IPS DF 6.9 (cell line): ENCODE measurements at regions not wholly inside any gene's neighbourhood (a gene's known extent, or its start where the extent isn't known, plus 50 kb on each side); places are given as distances from the start of the nearest gene placed in this dataset.

Experiments
- DNase-seq: peaks from one replicate; pipeline ENCODE4 v3.0.0-alpha.2; 2013; ENCODE audit warnings: low read depth, low spot score
- H3K27ac ChIP-seq: one replicate; pipeline ENCODE4 v1.5.1; 2013; ENCODE audit warnings: low read length, control low read depth
- H3K27me3 ChIP-seq: 2 replicates; pipeline ENCODE4 v1.6.1; 2013; ENCODE audit warnings: mild to moderate bottlenecking, low read length; ENCODE audit not compliant: control insufficient read depth, insufficient read depth
- H3K36me3 ChIP-seq: 2 replicates; pipeline ENCODE4 v1.6.1; 2013; ENCODE audit warnings: low read length; ENCODE audit not compliant: control insufficient read depth, insufficient read depth
- H3K4me1 ChIP-seq: 2 replicates; pipeline ENCODE4 v1.6.1; 2013; ENCODE audit warnings: low read length; ENCODE audit not compliant: control insufficient read depth, insufficient read depth
- H3K4me3 ChIP-seq: 2 replicates; pipeline ENCODE4 v1.5.1; 2013; ENCODE audit warnings: mild to moderate bottlenecking, low read length
- H3K9me3 ChIP-seq: 2 replicates; pipeline ENCODE4 v1.6.1; 2013; ENCODE audit warnings: low read length, inconsistent platforms; ENCODE audit not compliant: control insufficient read depth, insufficient read depth
- WGBS: extraction: QIAGEN DNeasy Blood & Tissue Kit; methylation state at CpG from one replicate; pipeline ENCODE4 v1.1.7; 2013; ENCODE audit warnings: mixed read lengths, missing lambda C conversion rate; ENCODE audit not compliant: insufficient read length, insufficient coverage; 5-methylcytosine and 5-hydroxymethylcytosine counted together

DNA sequence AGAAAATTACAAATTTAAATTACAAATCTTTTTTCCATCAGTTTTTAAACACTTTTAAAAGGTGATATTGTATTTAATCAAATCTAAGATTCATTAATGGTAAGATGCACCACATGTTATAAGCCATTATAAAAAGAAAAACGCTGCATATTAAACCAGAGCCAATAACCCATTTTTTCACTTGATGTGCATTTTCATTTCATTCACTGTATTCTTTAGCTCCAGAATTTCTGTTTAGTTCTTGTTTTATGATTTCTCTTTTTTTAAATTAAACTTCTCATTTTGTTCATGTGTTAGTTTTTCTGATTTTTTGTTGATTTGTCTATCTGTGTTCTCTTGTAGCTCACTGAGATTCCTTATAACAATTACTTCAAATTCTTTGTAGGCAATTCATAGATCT is 62.4 kb upstream of the MBOAT2 start:
- no peaks in the 10 kb centered on the region for H3K4me1 ChIP-seq
- DNase-seq: no peak
- no peaks in the 10 kb centered on the region for H3K9me3 ChIP-seq
- H3K4me3 ChIP-seq: no peak overlapping the region
- no peaks in the 10 kb centered on the region for H3K36me3 ChIP-seq
- H3K27me3 ChIP-seq: no peaks in the 10 kb centered on the region
- no CpG with 5 or more reads among the region's 1 CpG for WGBS
- H3K27ac ChIP-seq: no peak overlapping the region

DNA sequence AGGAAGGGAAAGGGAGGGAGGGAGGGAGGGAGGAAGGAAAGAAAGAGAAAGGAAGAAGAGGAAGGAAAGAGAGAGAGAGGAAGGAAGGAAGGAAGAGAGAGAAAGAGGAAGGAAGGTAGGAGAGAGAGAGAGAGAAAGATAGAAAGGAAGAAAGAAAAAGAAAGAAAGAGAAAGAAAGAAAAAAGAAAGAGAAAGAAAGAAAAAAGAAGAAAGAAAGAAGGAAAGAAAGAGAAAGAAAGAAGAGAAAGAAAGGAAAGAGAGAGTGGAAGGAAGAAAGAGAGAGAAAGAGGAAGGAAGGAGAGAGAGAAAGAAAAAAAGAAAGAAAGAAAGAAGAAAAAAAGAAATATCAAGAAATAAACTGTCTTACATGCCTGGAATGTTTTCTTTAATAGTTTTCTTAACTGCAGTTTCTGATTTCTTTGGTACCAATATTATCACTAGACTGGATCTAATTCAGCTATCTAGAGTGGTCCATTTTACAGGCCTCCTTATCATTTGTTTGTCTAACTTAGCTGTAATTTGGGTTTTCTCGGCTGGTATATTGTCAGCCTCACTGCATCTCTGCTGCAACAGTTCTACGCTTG is 59.6 kb upstream of the MBOAT2 start:
- Histone ChIP-seq H3K4me3 (no peak overlapping the region), H3K27me3 (no peaks in the 10 kb centered on the region), H3K9me3 (no peaks in the 10 kb centered on the region), H3K36me3 (no peaks in the 10 kb centered on the region), H3K27ac (no peak overlapping the region), H3K4me1 (no peaks in the 10 kb centered on the region)
- WGBS: no CpG with 5 or more reads among the region's 2 CpGs
- no peak for DNase-seq

GRCh38 chr2:9060819-9061218 is 57.3 kb upstream of the MBOAT2 start:
- no peak for DNase-seq
- no peak overlapping the region for H3K27ac ChIP-seq
- H3K9me3 ChIP-seq: no peaks in the 10 kb centered on the region
- H3K36me3 ChIP-seq: no peaks in the 10 kb centered on the region
- H3K4me1 ChIP-seq: no peaks in the 10 kb centered on the region
- H3K4me3 ChIP-seq: no peak overlapping the region
- WGBS: no CpG with 5 or more reads among the region's 4 CpGs
- H3K27me3 ChIP-seq: no peaks in the 10 kb centered on the region

- Histone ChIP-seq H3K4me1 (no peaks in the 10 kb centered on the region), H3K27me3 (no peaks in the 10 kb centered on the region), H3K9me3 (no peaks in the 10 kb centered on the region), H3K27ac (no peak overlapping the region), H3K4me3 (no peak overlapping the region), H3K36me3 (no peaks in the 10 kb centered on the region)
- DNase-seq: no peak
- WGBS: no CpG with 5 or more reads among the region's 9 CpGs
These were observed 54.7 kb upstream of the MBOAT2 start for GRCh38 chr2:9057939-9058761.

DNA sequence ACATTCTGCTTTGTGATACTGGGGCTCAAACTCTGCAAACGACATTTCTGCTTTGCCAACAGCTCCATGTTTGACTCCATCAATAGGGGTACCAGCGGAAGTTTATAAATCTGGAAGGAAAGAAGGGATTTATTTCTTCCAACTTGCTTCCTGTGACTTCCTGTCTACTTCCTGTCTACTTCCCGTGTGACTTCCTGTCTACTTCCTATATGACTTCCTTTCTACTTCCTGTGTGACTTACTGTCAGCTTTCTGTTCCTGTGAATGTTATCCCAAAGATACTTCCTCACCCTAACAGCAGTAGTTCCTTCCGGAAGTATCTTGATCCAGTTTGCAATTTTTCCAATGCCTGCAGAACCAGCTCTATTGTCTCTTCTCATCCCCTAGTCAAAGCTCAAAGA is 52.0 kb upstream of the MBOAT2 start:
- no peaks in the 10 kb centered on the region for H3K9me3 ChIP-seq
- no peak for DNase-seq
- no peaks in the 10 kb centered on the region for H3K4me1 ChIP-seq
- no peaks in the 10 kb centered on the region for H3K36me3 ChIP-seq
- no peak overlapping the region for H3K27ac ChIP-seq
- no CpG with 5 or more reads among the region's 4 CpGs for WGBS
- no peak overlapping the region for H3K4me3 ChIP-seq
- H3K27me3 ChIP-seq: no peaks in the 10 kb centered on the region

DNA sequence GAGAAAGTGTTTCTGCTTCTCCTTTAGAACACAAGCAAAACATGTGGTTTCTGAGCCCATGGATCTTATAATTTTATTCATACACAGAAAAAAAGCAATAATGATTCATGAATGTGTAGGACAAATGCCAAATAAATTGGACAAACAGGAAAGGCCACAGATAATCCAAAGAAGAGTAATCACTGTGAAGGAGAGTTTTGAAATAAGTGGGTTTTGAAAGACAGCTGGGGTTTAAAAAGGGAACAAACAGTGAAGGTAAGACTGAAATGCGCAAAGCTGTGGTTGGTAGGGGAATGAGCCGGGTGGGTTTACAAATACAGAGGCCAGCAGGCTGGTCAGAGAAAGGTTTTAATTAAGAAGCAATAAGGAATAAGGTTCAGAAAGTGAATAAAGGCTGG is 50.0 kb upstream of the MBOAT2 start:
- H3K36me3 ChIP-seq: no peaks in the 10 kb centered on the region
- no peak for DNase-seq
- H3K4me3 ChIP-seq: no peak overlapping the region
- H3K27me3 ChIP-seq: no peaks in the 10 kb centered on the region
- WGBS: no CpG with 5 or more reads among the region's 2 CpGs
- no peaks in the 10 kb centered on the region for H3K4me1 ChIP-seq
- H3K9me3 ChIP-seq: no peaks in the 10 kb centered on the region
- H3K27ac ChIP-seq: no peak overlapping the region
